Astrocyte (in vitro differentiated cells and primary cell): ENCODE measurements at regions not wholly inside any gene's neighbourhood (a gene's known extent, or its start where the extent isn't known, plus 50 kb on each side); places are given as distances from the start of the nearest gene placed in this dataset.

ENCODE experiments used
- DNase-seq: peaks from one replicate; pipeline ENCODE4 v3.0.0-alpha.2; 2010; ENCODE audit warnings: low read depth
- FAIRE-seq: peaks from 2 replicates; lab custom pipeline; 2011; peaks lifted over from hg19 to GRCh38; lab: Jason Lieb, UNC
- H2AFZ ChIP-seq: 2 replicates; pipeline ENCODE4 v1.6.0; 2012; ENCODE audit warnings: low read depth, low read length, inconsistent platforms
- H3K27ac ChIP-seq: 2 replicates; pipeline ENCODE4 v1.5.1; 2011; ENCODE audit warnings: low read depth, low read length, inconsistent platforms
- H3K27me3 ChIP-seq: 2 replicates; pipeline ENCODE4 v1.6.0; 2011; ENCODE audit warnings: low read length, inconsistent platforms; ENCODE audit not compliant: insufficient read depth
- H3K36me3 ChIP-seq: 2 replicates; pipeline ENCODE4 v1.5.1; 2011; ENCODE audit warnings: low read length, inconsistent platforms; ENCODE audit not compliant: insufficient read depth
- H3K4me1 ChIP-seq: 2 replicates; pipeline ENCODE4 v1.5.1; 2011; ENCODE audit warnings: low read length, inconsistent platforms; ENCODE audit not compliant: insufficient read depth
- H3K4me2 ChIP-seq: 2 replicates; pipeline ENCODE4 v1.6.0; 2012; ENCODE audit warnings: low read length, inconsistent platforms
- H3K4me3 ChIP-seq: 2 replicates; pipeline ENCODE4 v1.5.1; 2011; ENCODE audit warnings: low read depth, mild to moderate bottlenecking, low read length, inconsistent platforms; ENCODE audit not compliant: insufficient read depth
- H3K79me2 ChIP-seq: 2 replicates; pipeline ENCODE4 v1.6.0; 2012; ENCODE audit warnings: mild to moderate bottlenecking, low read length, inconsistent platforms; ENCODE audit not compliant: insufficient read depth
- H3K9ac ChIP-seq: 2 replicates; pipeline ENCODE4 v1.6.0; 2012; ENCODE audit warnings: mild to moderate bottlenecking, low read length, inconsistent platforms
- H3K9me3 ChIP-seq: 2 replicates; pipeline ENCODE4 v1.5.1; 2012; ENCODE audit warnings: low read depth, mild to moderate bottlenecking, low read length, inconsistent platforms; ENCODE audit not compliant: insufficient read depth
- H4K20me1 ChIP-seq: 2 replicates; pipeline ENCODE4 v1.6.0; 2012; ENCODE audit warnings: low read length, inconsistent platforms; ENCODE audit not compliant: insufficient read depth
- H3K27ac Mint-ChIP-seq: one replicate; pipeline ENCODE4 v1.8.0; 2021; ENCODE audit warnings: mild to moderate bottlenecking, mixed read lengths; ENCODE audit not compliant: unreplicated experiment
- H3K27me3 Mint-ChIP-seq: one replicate; pipeline ENCODE4 v1.8.0; 2021; ENCODE audit warnings: low read depth, mixed read lengths; ENCODE audit not compliant: unreplicated experiment
- H3K36me3 Mint-ChIP-seq: one replicate; pipeline ENCODE4 v1.8.0; 2021; ENCODE audit warnings: low read depth, mixed read lengths; ENCODE audit not compliant: unreplicated experiment
- H3K4me1 Mint-ChIP-seq: one replicate; pipeline ENCODE4 v1.8.0; 2021; ENCODE audit warnings: low read depth, mixed read lengths; ENCODE audit not compliant: unreplicated experiment
- H3K4me3 Mint-ChIP-seq: one replicate; pipeline ENCODE4 v1.8.0; 2021; ENCODE audit warnings: mild to moderate bottlenecking, moderate library complexity, mixed read lengths; ENCODE audit not compliant: unreplicated experiment
- H3K9me3 Mint-ChIP-seq: one replicate; pipeline ENCODE4 v1.8.0; 2021; ENCODE audit warnings: mild to moderate bottlenecking, mixed read lengths; ENCODE audit not compliant: unreplicated experiment
- CTCF ChIP-seq: IDR thresholded peaks from 2 replicates; pipeline ENCODE4 v1.5.1; 2011; ENCODE audit warnings: low read depth, mild to moderate bottlenecking, inconsistent platforms, low read length, moderate library complexity; ENCODE audit not compliant: insufficient read depth
- EZH2 ChIP-seq: IDR thresholded peaks from 2 replicates; pipeline ENCODE4 v1.6.1; 2012; ENCODE audit warnings: mild to moderate bottlenecking, low read length, inconsistent platforms; ENCODE audit not compliant: insufficient read depth

GRCh38 chr12:5185435-5186069, 141.9 kb downstream of the KCNA5 start:
- Histone ChIP-seq H3K27ac (no peak overlapping the region), H3K9ac (no peak overlapping the region), H3K36me3 (no peaks in the 10 kb centered on the region), H3K4me3 (no peak overlapping the region), H3K79me2 (no peaks in the 10 kb centered on the region), H4K20me1 (no peaks in the 10 kb centered on the region), H3K4me1 (no peaks in the 10 kb centered on the region), H3K27me3 (no peaks in the 10 kb centered on the region), H2AFZ (no peak overlapping the region), H3K9me3 (no peaks in the 10 kb centered on the region), H3K4me2 (no peak overlapping the region)
- FAIRE-seq (no peak), DNase-seq (no peak)
- Mint-ChIP-seq H3K4me1 (no peaks in the 10 kb centered on the region), H3K4me3 (no peak overlapping the region), H3K9me3 (peaks cover 10% of the 10 kb centered on the region), H3K36me3 (no peaks in the 10 kb centered on the region), H3K27me3 (peaks cover 9% of the 10 kb centered on the region), H3K27ac (no peak overlapping the region)
- TF ChIP-seq EZH2 (no peak), CTCF (no peak)

- H3K27ac Mint-ChIP-seq, result no peak overlapping the region
- no peak overlapping the region for H3K4me3 ChIP-seq
- no peak for TF ChIP-seq EZH2
- TF ChIP-seq CTCF, result no peak
- no peak overlapping the region for H3K9ac ChIP-seq
- H3K27me3 Mint-ChIP-seq, result peaks cover 4% of the 10 kb centered on the region
- H3K4me1 Mint-ChIP-seq, result no peaks in the 10 kb centered on the region
- no peak overlapping the region for H3K4me2 ChIP-seq
- FAIRE-seq (no peak), DNase-seq (no peak)
- H3K9me3 ChIP-seq, result no peaks in the 10 kb centered on the region
- H3K36me3 Mint-ChIP-seq, result no peaks in the 10 kb centered on the region
- H3K27ac ChIP-seq, result no peak overlapping the region
- H3K9me3 Mint-ChIP-seq, result peaks cover 8% of the 10 kb centered on the region
- no peak overlapping the region for H2AFZ ChIP-seq
- no peaks in the 10 kb centered on the region for H4K20me1 ChIP-seq
- no peaks in the 10 kb centered on the region for H3K79me2 ChIP-seq
- no peaks in the 10 kb centered on the region for H3K36me3 ChIP-seq
- H3K27me3 ChIP-seq, result no peaks in the 10 kb centered on the region
- H3K4me3 Mint-ChIP-seq, result no peak overlapping the region
- no peaks in the 10 kb centered on the region for H3K4me1 ChIP-seq
Observed at GRCh38 chr12:5186715-5187114, 143.0 kb downstream of the KCNA5 start.

GRCh38 chr12:5187136-5187535, 143.5 kb downstream of the KCNA5 start:
- no peaks in the 10 kb centered on the region for H3K36me3 Mint-ChIP-seq
- H3K4me2 ChIP-seq, result no peak overlapping the region
- H3K27ac Mint-ChIP-seq, result no peak overlapping the region
- no peak for FAIRE-seq
- no peak for TF ChIP-seq EZH2
- no peak for TF ChIP-seq CTCF
- H4K20me1 ChIP-seq, result no peaks in the 10 kb centered on the region
- H3K27ac ChIP-seq, result no peak overlapping the region
- H3K4me3 Mint-ChIP-seq, result no peak overlapping the region
- no peak overlapping the region for H3K9ac ChIP-seq
- H3K27me3 ChIP-seq, result no peaks in the 10 kb centered on the region
- no peak overlapping the region for H3K4me3 ChIP-seq
- no peaks in the 10 kb centered on the region for H3K79me2 ChIP-seq
- no peak for DNase-seq
- H3K9me3 ChIP-seq, result no peaks in the 10 kb centered on the region
- peaks cover 8% of the 10 kb centered on the region for H3K9me3 Mint-ChIP-seq
- H3K4me1 ChIP-seq, result no peaks in the 10 kb centered on the region
- no peaks in the 10 kb centered on the region for H3K36me3 ChIP-seq
- H3K4me1 Mint-ChIP-seq, result peaks cover 2% of the 10 kb centered on the region
- H3K27me3 Mint-ChIP-seq, result peaks cover 6% of the 10 kb centered on the region
- no peak overlapping the region for H2AFZ ChIP-seq
